Stimulated activated CD4-positive, alpha-beta T cell treated with anti-CD3 and anti-CD28 coated beads, Interleukin-15, amount 100 ng/mL, for 1 hour (primary cell): ENCODE measurements at regions not wholly inside any gene's neighbourhood (a gene's known extent, or its start where the extent isn't known, plus 50 kb on each side); places are given as distances from the start of the nearest gene placed in this dataset.
"Not testable (repeated sequence)": the region's sequence is repeated elsewhere in the genome, so short reads cannot be mapped to it uniquely, and the experiment has no call there.

Experiments used
- DNase-seq, 2 donors: peaks; one replicate each; pipeline ENCODE4 v3.0.0-alpha.2; 2020; ENCODE audit warnings: low read depth in 1 of 2, low spot score in 1 of 2

DNA sequence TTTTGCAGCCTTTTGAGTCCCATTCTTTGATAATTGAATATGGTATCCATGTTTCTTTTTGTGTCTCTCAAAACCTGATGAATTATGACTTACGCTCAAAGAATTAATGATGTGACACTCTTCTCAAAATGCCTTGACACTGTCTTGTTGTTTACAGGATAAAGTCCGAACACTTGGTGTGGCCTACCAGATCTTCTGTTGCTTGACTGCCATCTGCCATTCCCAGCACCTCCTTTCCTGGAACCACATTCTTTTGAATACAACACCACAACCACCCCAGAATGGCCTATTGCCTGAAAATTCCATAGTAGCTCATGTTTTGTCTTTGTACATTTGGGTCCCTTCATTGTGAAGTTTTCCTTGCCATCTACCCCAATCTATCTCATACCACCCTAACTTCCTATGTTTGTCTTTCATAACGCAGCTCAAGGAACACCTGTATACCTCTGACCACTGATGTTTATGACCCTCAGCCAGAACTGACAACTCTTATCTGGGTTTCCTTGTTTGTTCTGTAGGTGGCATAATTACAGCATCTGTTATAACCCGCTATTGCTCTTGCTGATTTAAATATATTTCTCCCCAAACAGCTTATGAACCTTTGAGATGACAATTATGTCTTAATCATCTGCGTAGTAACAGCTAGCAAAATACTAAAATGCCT lies 991.3 kb downstream of the RAB28 start:
- no peak for DNase-seq

DNA sequence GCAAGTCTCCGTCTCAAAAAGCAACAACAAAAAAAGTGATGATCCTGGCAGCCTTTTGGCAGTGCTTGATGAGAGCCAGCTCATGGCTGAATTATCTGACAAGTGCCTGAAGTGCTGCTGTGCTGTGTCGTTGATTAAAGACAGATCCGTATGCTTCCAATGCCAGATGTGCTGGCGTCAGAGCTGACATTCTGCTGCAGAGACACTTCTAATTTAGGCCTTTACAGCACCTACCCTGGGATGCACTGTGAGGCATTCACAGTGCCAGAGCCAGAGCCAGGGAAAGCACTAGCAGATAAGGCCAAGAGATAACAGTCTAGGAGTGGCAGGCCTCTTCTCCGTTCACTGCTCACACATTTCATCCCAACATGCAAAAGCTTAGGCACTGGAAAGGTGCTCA lies 995.5 kb downstream of the RAB28 start:
- no peak for DNase-seq

GRCh38 chr4:12487000-12487399 lies 997.1 kb downstream of the RAB28 start:
- DNase-seq, result no peak

GRCh38 chr4:12472087-12472486 lies 1012.1 kb downstream of the RAB28 start:
- DNase-seq, result no peak

GRCh38 chr4:12471193-12471592 lies 1012.9 kb downstream of the RAB28 start:
- DNase-seq, result no peak

DNA sequence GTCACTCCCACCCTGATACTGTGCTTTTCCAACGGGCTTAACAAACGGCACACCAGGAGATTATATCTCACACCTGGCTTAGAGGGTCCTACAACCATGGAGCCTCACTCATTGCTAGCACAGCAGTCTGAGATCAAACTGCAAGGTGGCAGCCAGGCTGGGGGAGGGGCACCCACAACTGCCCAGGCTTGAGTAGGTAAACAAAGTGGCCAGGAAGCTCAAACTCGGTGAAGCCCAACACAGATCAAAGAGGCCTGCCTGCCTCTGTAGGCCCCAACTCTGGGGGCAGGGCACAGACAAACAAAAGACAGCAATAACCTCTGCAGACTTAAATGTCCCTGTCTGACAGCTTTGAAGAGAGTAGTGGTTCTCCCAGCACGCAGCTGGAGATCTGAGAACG lies 1022.6 kb downstream of the RAB28 start:
- DNase-seq, result not testable (repeated sequence)

GRCh38 chr4:12459126-12459525 lies 1025.0 kb downstream of the RAB28 start:
- DNase-seq, result no peak

GRCh38 chr4:12458621-12459020 lies 1025.5 kb downstream of the RAB28 start:
- DNase-seq, result no peak

DNA sequence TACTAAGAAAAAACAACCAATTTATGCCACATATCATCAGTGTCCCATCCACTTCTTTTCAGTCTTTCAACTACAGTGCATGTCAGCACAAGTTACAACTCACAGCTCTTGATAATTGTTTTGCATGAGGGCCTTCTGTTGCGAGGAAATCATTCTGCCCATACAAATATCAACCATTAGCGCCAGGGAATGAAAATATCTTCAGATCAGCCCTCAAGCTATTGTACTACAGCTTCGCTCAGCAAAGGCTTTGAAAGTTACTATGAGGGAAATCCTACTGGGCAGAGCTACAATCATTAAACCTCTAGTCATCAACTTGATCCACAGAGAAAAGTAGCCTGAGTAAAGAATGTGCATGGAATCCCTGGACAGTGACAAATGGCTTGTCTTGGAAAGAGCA lies 1023.6 kb upstream of the HS3ST1 start:
- DNase-seq, result no peak

DNA sequence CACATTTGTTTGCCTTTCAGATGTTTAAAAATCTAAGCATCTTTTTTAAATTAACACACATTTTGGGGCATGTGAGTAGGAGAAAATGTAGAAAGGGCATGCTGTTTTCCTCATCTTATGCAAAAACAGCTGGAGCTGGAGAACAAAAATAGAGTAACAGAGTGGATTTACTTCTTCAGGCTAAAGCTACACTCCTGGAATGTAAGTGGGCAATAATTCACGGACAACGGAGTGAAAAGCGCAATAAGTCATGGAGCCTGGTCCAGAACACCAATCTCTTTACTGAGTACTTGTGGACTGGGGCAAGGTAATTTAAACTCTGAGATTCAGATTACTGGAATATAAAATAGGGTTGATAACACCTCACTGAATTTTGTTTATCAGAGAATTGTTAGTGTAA lies 1018.8 kb upstream of the HS3ST1 start:
- no peak for DNase-seq

DNA sequence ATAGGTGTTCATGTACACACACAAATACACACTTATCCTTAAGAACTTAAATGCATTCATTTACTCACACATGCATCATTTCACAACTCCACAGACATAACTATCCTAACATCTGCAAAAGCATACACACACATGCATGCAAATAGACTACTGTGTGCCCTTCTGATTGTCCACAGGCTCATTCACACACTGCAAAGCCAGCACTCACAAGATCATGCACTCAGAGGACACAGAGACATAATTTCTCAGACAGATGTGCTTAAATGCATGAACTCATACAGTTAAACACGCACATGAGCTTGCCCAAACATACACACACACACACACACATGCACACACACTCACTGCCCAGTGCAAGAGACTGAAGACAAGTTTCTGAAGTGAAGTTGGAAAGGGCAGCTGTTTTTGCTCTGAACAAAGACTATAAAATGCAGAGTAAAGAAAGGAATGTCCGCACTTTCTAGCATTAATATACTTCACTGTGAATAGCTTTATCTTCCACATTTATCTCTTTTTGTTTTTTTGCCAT lies 1018.0 kb upstream of the HS3ST1 start:
- DNase-seq, result no peak

- DNase-seq, result no peak
Observed at GRCh38 chr4:12446256-12446655, 1017.6 kb upstream of the HS3ST1 start.

- no peak for DNase-seq
Observed at GRCh38 chr4:12445711-12446235, 1017.1 kb upstream of the HS3ST1 start.

DNA sequence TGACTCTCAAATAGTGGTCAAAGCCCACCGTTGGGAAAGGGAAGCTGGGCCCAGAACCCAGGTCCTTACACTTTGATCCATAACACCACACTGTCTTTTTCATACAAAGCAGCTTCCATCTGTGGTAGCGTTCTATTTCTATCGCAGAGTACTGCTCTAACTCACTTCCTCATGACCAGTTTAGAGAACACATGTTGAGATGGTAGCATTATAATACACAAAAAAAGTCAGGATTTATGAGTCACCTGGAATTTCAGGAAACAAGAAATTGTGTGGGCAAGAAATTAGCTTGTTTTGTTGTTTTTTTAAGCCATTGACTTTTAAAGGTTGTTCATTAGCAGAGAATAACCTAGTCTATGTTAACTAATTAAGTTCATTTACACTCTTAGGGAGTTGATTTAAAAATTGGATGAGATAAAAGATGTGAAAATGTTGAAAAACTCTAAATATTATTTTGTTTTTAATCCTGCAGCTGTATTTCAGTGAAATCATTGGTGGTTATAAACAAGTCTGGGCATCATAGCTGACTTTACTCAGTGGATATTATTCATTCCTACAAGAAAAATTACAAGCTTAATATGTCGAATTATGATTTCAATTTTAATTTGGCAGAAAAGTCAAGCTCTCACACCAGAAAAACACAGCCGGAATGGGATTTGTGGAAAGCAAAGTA lies 1011.1 kb upstream of the HS3ST1 start:
- DNase-seq, result no peak

- not testable (repeated sequence) for DNase-seq
Observed at GRCh38 chr4:12431259-12431658, 1002.6 kb upstream of the HS3ST1 start.

- no peak for DNase-seq
Observed at GRCh38 chr4:12421364-12421763, 992.7 kb upstream of the HS3ST1 start.

DNA sequence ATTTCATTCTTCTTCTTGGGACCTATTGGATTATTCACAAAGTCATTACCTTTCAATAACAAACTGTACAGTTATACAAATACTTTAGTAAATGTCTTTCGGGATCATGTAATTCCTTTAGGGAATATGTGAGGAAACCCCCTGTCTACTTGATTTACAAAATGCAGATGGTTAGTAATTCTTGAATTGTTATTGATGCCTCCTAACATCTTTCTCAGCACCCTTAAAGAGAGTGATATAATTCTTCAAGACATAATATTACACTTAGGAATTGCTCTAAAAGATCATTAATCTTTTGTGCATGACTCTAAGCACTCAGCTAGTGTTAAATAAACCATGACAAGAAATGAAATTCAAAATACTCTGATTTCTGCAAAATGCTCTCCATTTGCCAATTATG lies 988.1 kb upstream of the HS3ST1 start:
- no peak for DNase-seq

DNA sequence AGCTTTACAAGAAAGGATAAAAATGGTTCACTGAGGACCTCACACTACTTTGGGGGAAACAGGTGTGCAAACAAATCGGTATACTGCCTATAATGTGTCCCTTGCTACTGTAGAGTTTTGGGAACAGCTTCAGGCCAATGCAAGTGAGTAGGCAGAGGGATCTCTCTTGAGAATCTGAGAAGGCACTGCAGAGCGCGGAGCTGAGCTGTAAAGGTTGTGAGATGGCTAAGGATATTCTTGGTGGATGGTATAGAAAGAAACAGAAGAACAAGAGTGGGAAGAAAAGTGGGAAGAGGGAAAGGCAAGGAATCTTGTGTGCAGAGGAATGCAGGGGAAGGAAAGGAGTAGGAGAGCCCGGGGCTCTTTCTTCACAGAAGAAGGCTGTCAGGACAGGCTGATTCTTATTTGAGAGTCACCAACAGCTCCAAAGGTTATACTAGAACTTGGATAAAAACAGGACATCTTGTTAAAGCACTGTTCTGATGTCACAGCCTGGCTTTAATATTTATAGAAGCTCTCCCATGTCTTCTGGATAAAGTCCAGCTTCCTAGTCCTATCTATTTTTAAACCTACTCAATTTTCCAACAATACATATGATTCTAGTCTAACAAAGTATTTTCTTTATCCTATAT lies 985.6 kb upstream of the HS3ST1 start:
- DNase-seq, result no peak

- DNase-seq, result no peak
Observed at GRCh38 chr4:12411072-12411471, 982.4 kb upstream of the HS3ST1 start.

DNA sequence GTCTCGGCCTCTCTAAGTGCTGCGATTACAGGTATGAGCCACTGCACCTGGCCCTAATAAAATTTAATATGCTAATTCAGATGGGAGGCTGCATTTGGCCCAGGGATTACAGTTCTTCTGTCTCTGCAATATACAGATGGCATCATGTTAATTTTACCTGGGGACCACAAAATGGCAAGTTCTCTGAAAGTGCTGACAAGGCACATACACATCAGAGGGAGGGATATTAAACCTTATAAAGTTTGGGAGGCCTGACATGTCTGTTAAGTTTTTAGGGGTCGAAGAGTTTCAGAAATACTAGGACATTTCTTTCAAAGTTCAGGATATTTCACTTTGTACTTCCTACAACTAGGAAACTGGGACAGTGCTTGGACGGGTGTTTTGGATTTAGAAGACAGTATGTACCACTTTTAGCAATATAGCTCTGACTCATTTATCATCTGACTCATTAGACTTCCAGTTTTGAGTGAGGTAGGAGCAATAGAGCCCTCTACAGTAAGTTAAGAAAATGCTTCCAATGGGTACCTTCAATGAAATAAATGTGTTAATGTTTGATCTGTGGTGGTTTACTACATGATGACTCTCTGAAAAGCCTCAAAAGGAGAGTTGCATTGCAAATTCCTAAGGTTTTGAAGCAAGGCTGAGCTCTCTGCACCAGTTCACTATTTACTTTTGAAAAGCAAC lies 981.0 kb upstream of the HS3ST1 start:
- DNase-seq, result no peak

DNA sequence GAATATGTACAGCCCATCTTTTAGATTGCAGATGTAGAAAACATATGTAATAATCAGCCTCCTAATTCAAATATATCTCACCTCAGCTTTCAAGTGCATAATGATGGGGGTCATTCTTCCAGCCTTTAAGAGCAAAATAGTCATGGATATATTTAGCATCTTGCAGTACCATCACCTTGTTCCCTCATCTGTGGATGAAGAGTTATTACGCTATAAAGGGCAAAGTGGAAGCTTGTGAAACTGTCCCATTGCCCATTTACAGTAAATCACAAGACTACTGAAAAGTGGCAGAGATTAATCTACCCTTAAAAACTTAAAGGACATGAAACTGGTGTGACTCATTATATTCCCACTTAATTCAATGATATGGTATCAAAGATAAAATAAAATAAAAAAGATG lies 979.7 kb upstream of the HS3ST1 start:
- DNase-seq, result no peak

DNA sequence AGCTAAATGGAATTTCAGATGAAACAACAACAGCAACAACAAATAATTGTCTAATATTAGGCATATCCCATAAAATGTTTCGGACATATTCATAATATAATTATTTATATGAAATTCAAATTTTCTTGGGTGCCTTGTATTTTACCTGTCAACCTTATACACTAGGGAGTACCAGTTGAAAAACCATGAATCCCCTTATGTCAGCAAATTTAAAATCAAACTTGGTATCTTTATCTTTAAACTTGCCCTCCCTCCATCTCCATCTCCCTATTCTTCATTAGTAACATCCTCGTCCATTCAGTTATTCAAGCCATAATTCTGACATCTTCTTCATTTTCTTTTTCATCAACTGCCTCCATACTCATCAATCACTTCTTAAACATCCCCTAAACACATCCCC lies 974.5 kb upstream of the HS3ST1 start:
- DNase-seq, result no peak
